HEK293 (cell line): ENCODE measurements at regions not wholly inside any gene's neighbourhood (a gene's known extent, or its start where the extent isn't known, plus 50 kb on each side); places are given as distances from the start of the nearest gene placed in this dataset.

Experiments used
- MYNN ChIP-seq: fragments of 450-650 bp; formaldehyde crosslinking; IDR thresholded peaks from 2 replicates; pipeline ENCODE4 v1.5.1; 2016; ENCODE audit warnings: missing biosample characterization, missing genetic modification characterization, borderline replicate concordance
- ZNF211 ChIP-seq: fragments of 450-650 bp; formaldehyde crosslinking; IDR thresholded peaks from 2 replicates; pipeline ENCODE4 v1.5.1; 2016; ENCODE audit warnings: low read depth, missing biosample characterization, missing genetic modification characterization
- ZNF223 ChIP-seq: fragments of 450-650 bp; formaldehyde crosslinking; IDR thresholded peaks from 2 replicates; pipeline ENCODE4 v1.5.1; 2016; ENCODE audit warnings: missing biosample characterization, missing genetic modification characterization
- TF ChIP-seq, protein P1 (sequence below): fragments of 450-650 bp; formaldehyde crosslinking; IDR thresholded peaks from 2 replicates; pipeline ENCODE4 v1.5.1; 2016; ENCODE audit warnings: missing biosample characterization, missing genetic modification characterization
- TF ChIP-seq, protein P2 (sequence below): fragments of 450-650 bp; formaldehyde crosslinking; IDR thresholded peaks from 2 replicates; pipeline ENCODE4 v1.5.1; 2016; ENCODE audit warnings: missing biosample characterization, missing genetic modification characterization

DNA sequence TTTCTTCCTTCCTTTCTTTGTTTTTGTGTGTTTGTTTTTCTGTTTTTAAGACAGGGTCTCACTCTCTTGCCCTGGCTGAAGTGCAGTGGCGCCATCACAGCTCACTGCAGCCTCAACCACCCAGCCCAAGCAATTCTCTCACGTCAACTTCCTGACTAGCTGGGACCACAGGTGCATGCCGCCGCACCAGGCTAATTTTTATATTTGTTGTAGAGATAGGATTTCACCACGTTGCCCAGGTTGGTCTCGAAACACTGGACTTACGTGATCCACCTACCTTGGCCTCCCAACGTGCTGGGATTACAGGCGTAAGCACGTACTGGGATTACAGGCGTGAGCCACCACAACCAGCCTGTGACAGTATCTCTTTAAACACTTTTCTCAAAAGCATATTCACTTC is 120.7 kb downstream of the DKK1 start:
- TF ChIP-seq, protein P1, sequence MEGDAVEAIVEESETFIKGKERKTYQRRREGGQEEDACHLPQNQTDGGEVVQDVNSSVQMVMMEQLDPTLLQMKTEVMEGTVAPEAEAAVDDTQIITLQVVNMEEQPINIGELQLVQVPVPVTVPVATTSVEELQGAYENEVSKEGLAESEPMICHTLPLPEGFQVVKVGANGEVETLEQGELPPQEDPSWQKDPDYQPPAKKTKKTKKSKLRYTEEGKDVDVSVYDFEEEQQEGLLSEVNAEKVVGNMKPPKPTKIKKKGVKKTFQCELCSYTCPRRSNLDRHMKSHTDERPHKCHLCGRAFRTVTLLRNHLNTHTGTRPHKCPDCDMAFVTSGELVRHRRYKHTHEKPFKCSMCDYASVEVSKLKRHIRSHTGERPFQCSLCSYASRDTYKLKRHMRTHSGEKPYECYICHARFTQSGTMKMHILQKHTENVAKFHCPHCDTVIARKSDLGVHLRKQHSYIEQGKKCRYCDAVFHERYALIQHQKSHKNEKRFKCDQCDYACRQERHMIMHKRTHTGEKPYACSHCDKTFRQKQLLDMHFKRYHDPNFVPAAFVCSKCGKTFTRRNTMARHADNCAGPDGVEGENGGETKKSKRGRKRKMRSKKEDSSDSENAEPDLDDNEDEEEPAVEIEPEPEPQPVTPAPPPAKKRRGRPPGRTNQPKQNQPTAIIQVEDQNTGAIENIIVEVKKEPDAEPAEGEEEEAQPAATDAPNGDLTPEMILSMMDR (tag by site-specific recombination), result no peak
- no peak for TF ChIP-seq ZNF223 (tag by site-specific recombination)
- TF ChIP-seq MYNN (tag by site-specific recombination), result no peak
- TF ChIP-seq, protein P2, sequence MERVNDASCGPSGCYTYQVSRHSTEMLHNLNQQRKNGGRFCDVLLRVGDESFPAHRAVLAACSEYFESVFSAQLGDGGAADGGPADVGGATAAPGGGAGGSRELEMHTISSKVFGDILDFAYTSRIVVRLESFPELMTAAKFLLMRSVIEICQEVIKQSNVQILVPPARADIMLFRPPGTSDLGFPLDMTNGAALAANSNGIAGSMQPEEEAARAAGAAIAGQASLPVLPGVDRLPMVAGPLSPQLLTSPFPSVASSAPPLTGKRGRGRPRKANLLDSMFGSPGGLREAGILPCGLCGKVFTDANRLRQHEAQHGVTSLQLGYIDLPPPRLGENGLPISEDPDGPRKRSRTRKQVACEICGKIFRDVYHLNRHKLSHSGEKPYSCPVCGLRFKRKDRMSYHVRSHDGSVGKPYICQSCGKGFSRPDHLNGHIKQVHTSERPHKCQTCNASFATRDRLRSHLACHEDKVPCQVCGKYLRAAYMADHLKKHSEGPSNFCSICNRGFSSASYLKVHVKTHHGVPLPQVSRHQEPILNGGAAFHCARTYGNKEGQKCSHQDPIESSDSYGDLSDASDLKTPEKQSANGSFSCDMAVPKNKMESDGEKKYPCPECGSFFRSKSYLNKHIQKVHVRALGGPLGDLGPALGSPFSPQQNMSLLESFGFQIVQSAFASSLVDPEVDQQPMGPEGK (tag by site-specific recombination), result no peak
- no peak for TF ChIP-seq ZNF211 (tag by site-specific recombination)
